IMR-90 (cell line): ENCODE measurements at regions not wholly inside any gene's neighbourhood (a gene's known extent, or its start where the extent isn't known, plus 50 kb on each side); places are given as distances from the start of the nearest gene placed in this dataset.

Experiments
- ATAC-seq: fragments of 200-7000 bp; cut with Tn5 transposase; 2 replicates; pipeline ENCODE4 v1.9.1; 2020; ENCODE audit warnings: low read depth, mild to moderate bottlenecking, moderate library complexity
- BruUV-seq: library from RNA; stranded (reverse); fragments of 400-500 nt; replicated peaks from 2 replicates; lab custom pipeline; 2021; lab: Mats Ljungman, UMichigan
- CTCF ChIA-PET: fragments of 300-600 bp; formaldehyde crosslinking; extraction: SDS; loops from one replicate; lab custom pipeline; 2021; ENCODE audit warnings: antibody characterized with exemption; lab: Yijun Ruan, JAX
- POLR2A ChIA-PET: fragments of 300-600 bp; sonication (Branson Sonifier 250); formaldehyde crosslinking; loops from one replicate; lab custom pipeline; 2022; ENCODE audit warnings: antibody characterized with exemption; ENCODE audit not compliant: unreplicated experiment; lab: Charles Lee
- DNase-seq: peaks from one replicate; pipeline ENCODE4 v3.0.0; 2013
- H2AFZ ChIP-seq: replicated peaks from 2 replicates; pipeline ENCODE3; 2013; ENCODE audit warnings: low read length, mild to moderate bottlenecking; ENCODE audit not compliant: poor library complexity
- H2AK5ac ChIP-seq: 2 replicates; pipeline ENCODE4 v1.6.1; 2013; ENCODE audit warnings: low read depth, low read length, inconsistent platforms
- H2AK9ac ChIP-seq: replicated peaks from 2 replicates; pipeline ENCODE3; 2013; ENCODE audit warnings: mild to moderate bottlenecking, low read depth, low read length, moderate library complexity; ENCODE audit not compliant: poor library complexity
- H2BK120ac ChIP-seq: 2 replicates; pipeline ENCODE4 v1.6.1; 2013; ENCODE audit warnings: low read depth, low read length, inconsistent platforms
- H2BK15ac ChIP-seq: 3 replicates; pipeline ENCODE4 v1.6.1; 2013; ENCODE audit warnings: low read depth, low read length, inconsistent platforms
- H2BK20ac ChIP-seq: 2 replicates; pipeline ENCODE4 v1.6.1; 2013; ENCODE audit warnings: low read depth, mild to moderate bottlenecking, inconsistent platforms, low read length, moderate library complexity
- H2BK5ac ChIP-seq: 2 replicates; pipeline ENCODE4 v1.6.1; 2013; ENCODE audit warnings: mild to moderate bottlenecking, low read depth, low read length, inconsistent platforms; ENCODE audit not compliant: poor library complexity, severe bottlenecking
- H3K14ac ChIP-seq: replicated peaks from 2 replicates; pipeline ENCODE4 v1.6.1; 2013; ENCODE audit warnings: low read depth, low read length, inconsistent platforms
- H3K18ac ChIP-seq: 2 replicates; pipeline ENCODE4 v1.6.1; 2013; ENCODE audit warnings: low read depth, low read length, control low read depth
- H3K23ac ChIP-seq: 2 replicates; pipeline ENCODE4 v1.6.1; 2013; ENCODE audit warnings: low read depth, low read length, inconsistent platforms
- H3K27ac ChIP-seq: 2 replicates; pipeline ENCODE4 v1.5.1; 2013; ENCODE audit warnings: mild to moderate bottlenecking, control low read depth, low read length; ENCODE audit not compliant: insufficient read depth
- H3K27me3 ChIP-seq: 2 replicates; pipeline ENCODE4 v1.6.1; 2013; ENCODE audit warnings: low read length; ENCODE audit not compliant: control insufficient read depth, insufficient read depth
- H3K36me3 ChIP-seq: 2 replicates; pipeline ENCODE4 v1.6.1; 2013; ENCODE audit warnings: low read length, mixed read lengths; ENCODE audit not compliant: control insufficient read depth, insufficient read depth
- H3K4ac ChIP-seq: 2 replicates; pipeline ENCODE4 v1.6.1; 2013; ENCODE audit warnings: low read depth, low read length, inconsistent platforms
- H3K4me1 ChIP-seq: 2 replicates; pipeline ENCODE4 v1.6.1; 2013; ENCODE audit warnings: low read length, mixed read lengths; ENCODE audit not compliant: control insufficient read depth, insufficient read depth
- H3K4me2 ChIP-seq: 2 replicates; pipeline ENCODE4 v1.6.1; 2013; ENCODE audit warnings: low read depth, mild to moderate bottlenecking, control low read depth, low read length, moderate library complexity
- H3K4me3 ChIP-seq: 2 replicates; pipeline ENCODE4 v1.5.1; 2013; ENCODE audit warnings: low read depth, mild to moderate bottlenecking, control low read depth, low read length, moderate library complexity; ENCODE audit not compliant: insufficient read depth
- H3K56ac ChIP-seq: 2 replicates; pipeline ENCODE4 v1.6.1; 2013; ENCODE audit warnings: low read length, inconsistent platforms; ENCODE audit not compliant: insufficient read depth; ENCODE audit errors: extremely low read depth
- H3K79me1 ChIP-seq, 2 experiments: 2 replicates each; pipeline ENCODE4 v1.6.1; 2013; ENCODE audit warnings: low read length in 2 of 2, inconsistent platforms in 1 of 2, low read depth in 1 of 2
- H3K9ac ChIP-seq: 2 replicates; pipeline ENCODE4 v1.6.1; 2013; ENCODE audit warnings: low read depth, low read length, control low read depth
- H3K9me1 ChIP-seq: 2 replicates; pipeline ENCODE4 v1.6.1; 2013; ENCODE audit warnings: low read length, inconsistent platforms; ENCODE audit not compliant: insufficient read depth
- H3K9me3 ChIP-seq: 2 replicates; pipeline ENCODE4 v1.6.1; 2013; ENCODE audit warnings: low read length; ENCODE audit not compliant: control insufficient read depth, insufficient read depth
- H4K20me1 ChIP-seq: 2 replicates; pipeline ENCODE4 v1.6.1; 2013; ENCODE audit warnings: low read length, inconsistent platforms; ENCODE audit not compliant: insufficient read depth
- H4K5ac ChIP-seq: 2 replicates; pipeline ENCODE4 v1.6.1; 2013; ENCODE audit warnings: mild to moderate bottlenecking, low read depth, low read length, control low read depth
- H4K8ac ChIP-seq, 2 experiments: 2 replicates each; pipeline ENCODE4 v1.6.1; 2013; ENCODE audit warnings: low read depth in 2 of 2, low read length in 2 of 2, control low read depth in 1 of 2, inconsistent platforms in 1 of 2
- H4K91ac ChIP-seq: 2 replicates; pipeline ENCODE4 v1.6.1; 2013; ENCODE audit warnings: low read depth, low read length, inconsistent platforms; ENCODE audit not compliant: insufficient read depth
- BHLHE40 ChIP-seq: fragments of 150-350 bp; IDR thresholded peaks from 2 replicates; pipeline ENCODE4 v1.6.1; 2016; ENCODE audit warnings: mild to moderate bottlenecking, low read depth, low read length
- NFE2L2 ChIP-seq: fragments of 150-350 bp; IDR thresholded peaks from 2 replicates; pipeline ENCODE4 v1.6.1; 2016; ENCODE audit warnings: low read depth, mild to moderate bottlenecking, low read length
- WGBS, 2 experiments: methylation state at CpG; one replicate each; pipeline versions ENCODE4 v1.1.5 to v1.1.7; 2013; ENCODE audit warnings: missing lambda C conversion rate in 2 of 2; ENCODE audit not compliant: insufficient read length in 1 of 2; ENCODE audit errors: extremely low coverage in 2 of 2; 5-methylcytosine and 5-hydroxymethylcytosine counted together
- dilution Hi-C: fragments of 300-500 bp; cut with HindIII; formaldehyde crosslinking; loops from one replicate; pipeline ENCODE4 v1.14.3; 2018; ENCODE audit warnings: low sequenced_read_pairs; ENCODE audit not compliant: unreplicated experiment
- in situ Hi-C: fragments of 300-500 bp; cut with MboI; formaldehyde crosslinking; loops from 3 replicates; pipeline ENCODE4 v1.14.3; 2019; ENCODE audit warnings: low sequenced_read_pairs, inconsistent platforms, mixed read lengths
- intact Hi-C: fragments of 100-400 bp; cut with micrococcal nuclease; formaldehyde crosslinking; loops from 2 replicates; pipeline ENCODE4 v1.10.0; 2022

- dilution Hi-C loops, result no loop called here
Observed at GRCh38 chr5:74429495-74429894, 211.0 kb downstream of the ENC1 start.

More at GRCh38 chr5:74429495-74429894, 211.0 kb downstream of the ENC1 start:
- no peak overlapping the region for H3K9ac ChIP-seq
- H2BK20ac ChIP-seq, result no peak overlapping the region
- no peak overlapping the region for H3K4me3 ChIP-seq
- no peaks in the 10 kb centered on the region for H3K36me3 ChIP-seq
- no peaks in the 10 kb centered on the region for H4K20me1 ChIP-seq
- in situ Hi-C loops (no loop called here), intact Hi-C loops (no loop called here)
- no peak for ATAC-seq
- no peak for DNase-seq
- POLR2A ChIA-PET, result no interaction called here
- peak overlapping the region; percentile 8 for H2AFZ ChIP-seq
- peaks cover 12% of the 10 kb centered on the region for H3K27me3 ChIP-seq
- 73% methylated on average over 2 of the region's 4 CpGs; no CpG with 5 or more reads in 1 of the 2 experiments for WGBS, 2 experiments
- H3K9me3 ChIP-seq, result no peaks in the 10 kb centered on the region; the same call in 1 of the 2 replicates
- BruUV-seq, result no TSS peak
- no peak overlapping the region for H3K27ac ChIP-seq
- H2AK5ac ChIP-seq, result no peak overlapping the region
- TF ChIP-seq NFE2L2 (no peak), BHLHE40 (no peak)
- no peak overlapping the region for H2AK9ac ChIP-seq
- no peak overlapping the region for H3K4me2 ChIP-seq
- no peaks in the 10 kb centered on the region for H3K79me1 ChIP-seq
- H3K4me1 ChIP-seq, result no peaks in the 10 kb centered on the region
- H2BK15ac ChIP-seq, result no peak overlapping the region
- H2BK120ac ChIP-seq, result no peak overlapping the region
- no peak overlapping the region for H3K4ac ChIP-seq
- H3K56ac ChIP-seq, result no peak overlapping the region
- H4K91ac ChIP-seq, result no peak overlapping the region
- no peak overlapping the region for H4K8ac ChIP-seq
- CTCF ChIA-PET, result no interaction called here
- H3K9me1 ChIP-seq, result no peaks in the 10 kb centered on the region
- H3K14ac ChIP-seq, result no peak overlapping the region
- no peak overlapping the region for H2BK5ac ChIP-seq
- no peak overlapping the region for H3K18ac ChIP-seq
- H4K5ac ChIP-seq, result no peak overlapping the region
- H3K23ac ChIP-seq, result no peak overlapping the region
